CD4-positive, alpha-beta T cell treated with Interferon alpha-2 for 1 hour (primary cell): ENCODE measurements at regions not wholly inside any gene's neighbourhood (a gene's known extent, or its start where the extent isn't known, plus 50 kb on each side); places are given as distances from the start of the nearest gene placed in this dataset.
"Not testable (repeated sequence)": the region's sequence is repeated elsewhere in the genome, so short reads cannot be mapped to it uniquely, and the experiment has no call there.

Experiments used
- DNase-seq, 2 donors: peaks; one replicate each; pipeline ENCODE4 v3.0.0-alpha.2; 2020 to 2022

DNA sequence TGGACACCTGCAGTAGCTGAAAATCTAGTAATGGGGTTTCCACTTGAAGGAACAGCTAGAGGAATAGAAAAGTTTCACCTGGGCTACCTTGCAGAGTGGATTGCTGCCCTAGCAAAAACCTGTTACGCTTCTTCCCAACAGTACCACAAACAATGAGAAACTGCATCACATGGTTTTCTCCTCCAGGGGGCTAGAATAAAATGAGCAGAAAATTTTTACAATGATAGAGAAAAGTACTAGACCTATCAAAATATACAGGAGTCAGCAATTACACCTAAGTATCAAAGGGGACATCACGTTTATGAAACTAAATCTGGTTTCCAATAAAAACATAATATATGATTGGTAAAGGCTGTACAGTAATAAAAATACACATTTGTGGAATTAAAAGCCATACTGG, 423.1 kb upstream of the PITX2 start:
- DNase-seq, result no peak

DNA sequence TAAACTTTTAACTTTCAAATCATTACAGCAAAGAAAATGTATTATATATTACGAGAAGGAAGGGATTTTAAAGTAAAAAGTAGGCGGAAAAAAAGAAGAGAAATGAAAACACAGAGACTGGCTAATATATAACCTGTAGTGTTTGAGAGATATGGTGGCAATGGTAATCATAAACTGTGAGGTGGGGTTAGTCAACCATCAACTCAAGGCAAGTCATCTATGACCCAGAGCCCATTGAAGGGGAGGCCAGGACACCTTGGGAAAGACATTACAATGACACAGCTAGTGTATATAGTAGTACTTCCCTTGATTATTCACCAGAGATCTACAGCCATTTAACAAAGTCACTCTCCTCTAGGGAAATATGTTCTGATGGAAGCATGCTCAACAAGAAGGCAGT, 423.9 kb upstream of the PITX2 start:
- DNase-seq, result no peak

DNA sequence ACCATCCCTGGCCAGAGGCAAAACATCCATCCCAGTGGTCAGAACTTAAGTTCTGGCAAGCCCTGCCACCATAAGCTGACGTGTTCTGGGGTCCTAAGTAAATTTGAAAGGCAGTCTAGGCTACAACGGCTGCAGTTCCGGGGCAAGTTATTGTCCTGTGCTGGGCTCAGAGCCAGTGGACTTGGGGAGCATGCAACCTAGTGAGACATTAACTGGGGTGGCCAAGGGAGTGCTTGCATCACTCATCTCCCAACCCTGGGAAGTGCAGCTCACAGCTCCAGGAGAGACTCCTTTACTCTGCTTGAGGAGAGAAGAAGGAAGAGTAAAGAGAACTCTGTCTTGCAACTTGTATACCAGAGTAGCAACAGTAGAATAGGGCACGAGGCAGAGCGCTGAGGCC, 425.4 kb upstream of the PITX2 start:
- DNase-seq, result no peak

DNA sequence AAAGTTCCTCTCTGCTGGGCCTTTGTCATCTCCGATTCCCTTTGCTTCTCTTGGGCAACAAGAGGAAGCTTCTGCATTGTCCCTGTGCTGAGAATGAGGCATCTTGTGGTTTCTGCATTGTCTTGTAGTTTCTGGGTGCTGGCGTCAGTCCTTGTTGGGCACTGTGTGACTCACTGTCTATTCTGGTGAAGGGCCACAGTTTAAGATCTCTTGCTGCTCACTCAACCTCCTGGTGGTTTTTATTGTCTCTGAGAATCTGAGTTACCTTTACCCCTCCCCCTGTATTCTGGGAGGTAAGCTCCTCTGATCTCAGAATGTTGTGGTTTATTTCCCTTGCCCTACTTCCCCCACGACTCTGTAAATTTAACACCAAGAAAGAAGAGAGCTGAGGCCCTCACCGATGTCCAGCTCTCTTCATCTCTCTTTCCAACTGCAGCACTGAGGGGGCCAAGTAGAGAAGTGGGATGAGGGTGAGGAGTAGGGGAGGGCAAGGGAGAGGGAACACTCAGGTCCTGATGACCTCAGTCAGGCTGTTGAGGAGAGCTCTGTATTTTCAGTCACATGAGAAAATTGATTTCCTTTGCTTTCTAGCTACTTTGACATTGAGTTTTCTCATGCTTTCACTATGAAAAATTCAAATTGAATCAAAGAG, 441.6 kb upstream of the PITX2 start:
- no peak for DNase-seq

DNA sequence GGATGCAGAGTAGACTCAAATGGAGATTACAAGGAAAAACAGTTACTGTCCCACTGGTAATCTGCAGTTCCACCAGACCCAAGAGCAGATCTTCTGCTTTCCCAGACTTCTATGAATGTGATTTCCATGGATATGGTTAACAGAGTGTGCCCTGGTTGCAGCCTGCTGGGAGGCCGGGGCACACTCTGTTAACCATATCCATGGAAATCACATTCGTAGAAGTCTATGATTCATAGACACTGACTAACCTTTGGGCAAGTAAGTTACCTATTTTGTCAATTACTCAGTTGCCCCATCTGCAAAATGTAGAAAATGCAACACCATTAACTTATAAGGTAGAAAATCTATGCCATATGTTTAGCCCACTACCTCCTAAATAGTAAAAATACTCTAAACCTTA, 443.1 kb upstream of the PITX2 start:
- DNase-seq, result no peak

DNA sequence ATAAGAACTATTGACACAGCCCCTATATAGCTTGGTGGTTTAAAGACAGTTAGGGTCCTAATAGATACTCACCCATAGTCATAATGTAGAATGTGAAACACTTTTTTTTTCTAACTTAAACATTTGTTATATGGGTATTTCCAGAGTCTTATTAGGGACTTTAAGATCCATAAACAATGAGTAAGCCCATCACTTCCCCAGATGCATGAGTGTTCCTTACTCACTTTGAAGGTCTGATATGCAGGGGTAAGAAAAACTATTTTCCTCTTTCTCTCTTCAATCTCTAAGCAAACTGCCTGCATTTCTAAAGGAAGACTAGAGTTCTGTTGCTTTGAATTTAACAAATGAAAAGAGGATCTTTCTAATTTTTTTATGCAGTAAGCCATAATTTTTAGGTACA, 443.6 kb upstream of the PITX2 start:
- DNase-seq, result no peak

DNA sequence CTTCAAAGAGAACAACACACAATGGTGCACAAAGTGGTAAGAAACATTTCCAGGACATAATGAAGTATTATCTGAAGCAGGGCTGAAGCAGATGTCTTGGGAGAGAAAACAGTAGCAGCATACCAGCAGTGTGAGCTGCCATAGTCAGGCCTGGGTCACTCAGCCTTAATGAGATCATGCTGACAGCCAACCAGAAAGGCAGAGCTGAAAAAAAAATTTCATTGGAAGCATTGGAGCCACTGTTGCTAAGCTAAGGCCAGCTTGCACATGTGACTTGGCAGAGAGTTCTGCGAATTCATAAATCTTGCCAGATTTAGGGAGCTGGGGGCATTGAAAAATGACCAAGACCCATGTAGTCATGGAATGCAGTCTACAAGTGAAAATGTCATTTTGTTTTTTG, 444.0 kb upstream of the PITX2 start:
- DNase-seq, result no peak

DNA sequence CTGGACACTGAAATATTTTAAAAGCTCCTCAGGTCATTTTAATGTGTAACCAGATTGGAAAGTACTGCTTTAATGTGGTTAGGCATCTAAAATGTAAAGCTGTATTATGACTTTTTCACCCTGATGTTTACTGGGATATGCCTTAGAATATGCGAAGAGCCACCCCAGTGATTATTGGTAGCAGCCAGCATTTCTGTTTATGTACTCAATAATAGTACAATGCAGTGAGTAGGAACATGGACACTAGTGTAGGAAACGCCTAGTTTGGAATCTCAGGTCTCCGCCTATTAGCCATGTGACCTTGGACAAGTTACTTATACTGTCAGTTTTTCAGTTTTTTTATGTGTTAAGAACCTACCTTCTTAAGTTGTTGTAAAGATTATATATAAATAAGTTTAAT, 446.0 kb upstream of the PITX2 start:
- DNase-seq, result no peak

DNA sequence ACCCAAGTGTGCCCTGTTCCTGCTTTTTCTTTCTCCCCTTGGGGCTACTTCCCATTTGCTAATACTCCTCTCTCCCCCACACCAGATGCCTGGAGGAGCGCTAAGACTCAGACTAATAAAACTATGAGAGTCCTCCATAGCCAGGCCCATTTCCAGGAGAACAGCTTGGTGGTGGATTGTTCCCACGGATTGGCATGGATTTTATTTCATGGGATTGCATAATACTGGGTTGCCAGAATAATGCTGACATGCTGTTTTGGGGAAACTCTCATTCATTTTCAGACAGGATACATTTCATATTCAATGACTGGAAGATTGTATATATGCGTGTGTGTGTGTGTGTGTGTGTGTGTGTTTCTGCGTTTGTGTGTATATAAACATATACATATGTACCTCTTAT, 447.5 kb upstream of the PITX2 start:
- no peak for DNase-seq

DNA sequence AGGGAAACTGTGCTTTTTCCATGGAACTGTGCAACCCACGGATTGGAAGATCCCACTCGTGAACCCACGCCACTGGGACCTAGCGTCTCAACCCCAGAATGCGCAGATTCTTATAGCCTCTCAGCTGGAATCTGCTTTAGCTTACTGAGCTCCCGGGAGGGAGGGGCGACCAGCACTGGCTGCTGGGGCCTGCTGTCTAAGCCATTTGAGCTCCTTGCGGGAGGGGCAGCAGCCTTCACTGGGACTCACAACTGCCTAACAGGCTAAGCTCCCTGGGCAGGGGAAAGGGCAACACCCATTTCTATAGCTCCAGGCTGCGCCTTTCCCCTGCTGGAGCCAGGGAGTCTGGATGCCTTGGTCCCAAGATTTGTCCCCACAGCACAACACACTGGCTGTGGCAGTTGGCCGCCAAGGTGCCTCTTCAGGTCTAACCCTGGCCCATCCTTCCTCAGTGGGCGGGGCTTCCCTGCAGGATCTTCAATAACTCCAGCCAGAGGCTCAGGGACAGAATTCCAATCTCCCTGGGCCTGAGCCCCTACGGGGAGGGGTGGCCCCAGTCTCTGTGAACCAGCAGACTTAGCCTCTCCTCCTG, 451.7 kb upstream of the PITX2 start:
- DNase-seq, result no peak

DNA sequence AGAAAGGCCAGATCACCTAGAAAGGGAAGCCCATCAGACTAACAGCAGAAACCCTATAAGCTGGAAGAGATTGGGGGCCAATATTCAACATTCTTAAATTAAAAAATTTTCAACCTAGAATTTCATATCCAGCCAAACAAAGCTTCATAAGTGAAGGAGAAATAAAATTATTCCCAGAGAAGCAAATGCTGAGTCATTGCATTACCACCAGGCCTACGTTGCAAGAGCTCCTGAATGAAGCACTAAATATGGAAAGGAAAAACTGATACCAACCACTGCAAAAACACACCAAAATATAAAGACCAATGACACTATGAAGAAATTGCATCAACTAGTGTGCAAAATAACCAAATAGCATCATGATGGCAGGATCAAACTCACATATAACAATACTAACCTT, 453.4 kb upstream of the PITX2 start:
- not testable (repeated sequence) for DNase-seq

DNA sequence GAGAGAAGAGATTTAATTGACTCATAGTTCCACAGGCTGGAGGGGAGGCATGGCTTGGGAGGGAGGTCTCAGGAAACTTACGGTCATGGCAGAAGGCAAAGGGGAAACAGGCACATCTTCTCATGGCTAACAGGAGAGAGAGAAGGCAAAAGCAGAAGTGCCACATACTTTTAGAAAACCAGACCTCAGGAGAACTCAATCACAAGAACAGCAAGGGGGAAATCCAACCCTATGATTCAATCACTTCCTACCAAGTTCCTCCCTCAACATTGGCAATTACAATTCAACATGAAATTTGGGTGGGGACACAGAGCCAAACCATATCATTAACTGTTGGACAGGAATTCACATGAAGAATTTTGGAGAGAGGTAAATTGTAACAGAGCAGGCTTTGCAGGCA, 485.3 kb upstream of the PITX2 start:
- no peak for DNase-seq

DNA sequence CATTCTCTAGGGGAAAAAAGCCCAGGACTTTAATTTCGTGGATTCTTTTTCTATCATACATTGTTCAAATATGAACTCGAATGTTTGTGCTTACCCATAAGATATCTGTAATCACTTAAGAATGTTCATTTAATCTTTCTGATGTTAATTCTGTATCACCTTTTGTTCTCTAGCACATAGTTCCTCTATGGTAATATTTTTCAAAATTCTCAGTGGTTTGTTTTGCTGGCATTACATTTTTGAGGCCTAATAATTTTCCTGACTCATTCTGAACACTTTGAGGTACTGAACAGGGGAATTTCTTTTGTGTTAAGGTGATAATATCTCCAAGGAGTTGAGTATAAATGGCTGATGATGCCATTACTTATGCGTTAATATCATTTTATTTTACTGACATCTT, 490.7 kb upstream of the PITX2 start:
- no peak for DNase-seq

DNA sequence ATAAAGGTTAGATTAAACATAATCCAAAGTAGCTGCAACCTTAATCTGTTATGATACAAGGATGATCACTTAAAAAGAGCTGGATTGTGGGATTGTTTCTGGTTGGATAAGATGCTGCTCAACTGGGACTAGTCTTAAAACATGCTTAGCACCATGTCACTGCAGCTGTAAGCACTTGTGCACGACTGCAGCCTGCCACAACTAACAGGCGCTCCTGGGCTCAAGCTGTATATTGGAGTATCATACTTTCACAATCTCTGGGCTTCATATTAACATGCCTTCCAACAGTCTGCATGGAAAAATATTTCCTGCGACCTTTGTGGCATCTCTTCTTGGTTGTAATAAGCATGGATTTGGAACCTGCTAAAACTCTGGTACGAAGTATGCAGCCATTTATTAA, 493.0 kb upstream of the PITX2 start:
- DNase-seq, result no peak

DNA sequence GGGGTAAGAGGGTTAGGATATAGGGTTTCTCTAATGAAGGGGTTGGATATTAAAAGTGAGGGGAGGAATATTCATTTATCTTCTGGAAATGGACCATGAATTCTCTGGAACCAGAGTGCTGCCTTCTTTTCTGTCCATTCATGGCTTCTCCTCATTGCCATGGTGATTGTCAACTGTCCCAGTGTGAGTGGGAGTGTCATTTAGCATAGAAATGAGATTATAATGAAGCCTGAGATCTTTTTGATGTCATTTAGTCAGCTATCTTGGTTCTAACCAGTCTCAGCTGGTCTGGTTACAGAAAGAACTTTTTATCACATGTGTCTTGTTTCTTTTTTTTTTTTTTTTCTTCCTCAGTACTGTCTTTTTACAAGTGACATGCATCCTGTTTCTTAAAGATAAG, 497.3 kb upstream of the PITX2 start:
- no peak for DNase-seq

DNA sequence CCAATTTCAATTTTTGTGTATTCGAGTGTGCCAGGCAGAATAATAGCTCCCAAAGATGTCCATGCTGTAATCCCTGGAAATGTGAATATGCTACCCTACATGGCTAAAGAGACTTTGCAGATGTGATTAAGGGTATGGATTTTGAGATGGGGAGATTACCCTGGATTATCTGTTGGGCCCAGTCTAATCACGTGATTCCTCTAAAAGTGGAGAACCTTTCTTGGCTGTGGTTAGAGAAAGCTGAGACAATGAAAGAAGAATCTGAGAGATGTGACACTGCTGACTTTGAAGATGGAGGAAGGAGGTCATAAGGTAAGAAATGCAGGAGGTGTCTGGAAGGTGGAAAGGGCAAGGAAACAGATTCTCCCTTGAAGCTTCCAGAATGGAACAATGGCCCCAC, 503.5 kb upstream of the PITX2 start:
- no peak for DNase-seq

DNA sequence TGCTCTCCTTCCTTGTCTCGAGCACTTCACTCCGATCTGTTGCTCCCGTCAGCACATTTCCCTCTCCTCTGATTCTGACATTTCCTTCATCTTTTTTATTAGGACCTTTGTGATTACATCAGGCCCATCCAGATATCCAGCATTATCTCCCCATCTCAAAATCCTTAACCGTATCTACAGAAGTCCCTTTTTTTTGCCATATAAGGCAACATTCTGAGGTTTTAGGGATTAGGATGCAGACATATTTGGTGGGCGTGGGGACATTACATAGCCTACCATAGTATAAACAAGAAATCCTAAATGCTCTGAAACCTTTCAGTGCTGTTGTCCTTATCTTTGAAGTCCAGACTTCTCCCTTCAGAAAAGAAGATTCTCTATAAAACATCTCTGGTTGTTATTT, 505.0 kb upstream of the PITX2 start:
- DNase-seq, result no peak

DNA sequence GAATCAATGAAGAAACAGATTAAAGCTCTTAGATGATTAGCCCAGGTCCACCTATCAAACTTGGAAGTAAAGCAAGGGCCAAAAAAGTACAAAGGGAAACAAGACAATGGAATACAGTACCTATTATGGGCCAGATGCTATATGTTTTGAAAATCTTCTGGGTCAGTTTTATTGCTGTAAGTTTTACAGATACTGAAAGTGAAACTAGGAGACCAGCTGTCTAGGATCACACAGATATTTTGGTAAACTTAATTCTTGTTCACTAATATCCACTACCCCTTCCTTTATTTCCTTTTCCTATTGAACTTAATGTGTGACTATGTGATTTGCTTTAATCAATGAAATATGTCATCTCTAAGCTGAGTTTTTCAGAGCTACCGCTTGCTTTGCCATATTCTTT, 505.4 kb upstream of the PITX2 start:
- no peak for DNase-seq

DNA sequence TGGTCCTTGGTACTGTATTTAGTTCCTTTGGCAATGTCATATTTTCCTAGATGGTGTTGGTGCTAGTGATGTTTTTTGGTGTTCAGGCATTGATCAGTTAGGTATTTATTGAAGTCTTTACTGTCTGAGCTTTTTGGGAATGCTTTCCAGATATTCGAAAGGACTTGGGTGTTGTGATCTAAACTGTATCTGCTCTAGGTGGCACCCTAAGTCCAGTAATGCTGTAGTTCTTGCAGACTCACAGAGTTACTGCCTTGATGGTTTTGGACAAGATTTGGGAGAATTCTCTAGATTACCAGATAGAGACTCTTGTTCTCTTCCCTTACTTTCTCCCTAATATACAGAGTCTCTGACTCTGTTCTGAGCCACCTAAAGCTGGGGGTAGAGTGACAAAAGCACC, 513.6 kb upstream of the PITX2 start:
- DNase-seq, result no peak

DNA sequence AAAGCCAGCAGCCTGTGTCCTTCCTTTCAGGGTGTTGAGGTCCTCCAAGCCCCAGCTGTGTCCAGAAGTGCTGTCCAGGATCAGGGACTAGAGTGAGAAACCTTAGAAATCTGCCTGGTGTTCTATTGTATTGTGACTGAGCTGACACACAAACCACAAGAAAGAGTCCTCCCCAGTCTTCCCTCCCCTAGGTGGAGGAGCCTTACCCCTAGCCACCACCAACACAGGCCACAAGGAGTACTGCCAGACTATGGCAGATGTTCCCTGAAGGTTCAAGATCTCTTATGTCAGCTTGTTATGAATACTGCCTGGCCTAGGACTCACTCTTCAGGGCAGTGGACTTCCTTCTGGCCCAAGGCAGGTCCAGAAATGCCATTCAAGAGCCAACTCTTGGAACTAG, 514.1 kb upstream of the PITX2 start:
- no peak for DNase-seq

DNA sequence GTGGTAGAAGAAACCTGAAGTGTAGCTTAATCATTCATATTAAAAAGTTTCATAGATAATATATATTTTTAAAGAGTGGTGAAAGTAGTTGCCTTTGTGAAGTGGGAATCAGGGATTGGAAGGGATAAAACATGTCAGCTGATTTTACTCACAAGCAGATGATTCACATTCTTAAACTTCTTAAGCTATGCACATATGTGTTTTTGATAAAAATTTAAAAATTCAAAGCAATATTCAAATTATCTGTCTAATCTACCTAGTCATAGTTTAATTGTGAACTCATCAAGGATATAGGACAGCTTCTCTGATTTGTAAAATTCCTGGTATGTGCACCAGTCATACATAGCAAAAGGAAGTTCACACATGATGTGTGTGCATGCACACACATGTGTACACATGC, 520.6 kb upstream of the PITX2 start:
- no peak for DNase-seq

DNA sequence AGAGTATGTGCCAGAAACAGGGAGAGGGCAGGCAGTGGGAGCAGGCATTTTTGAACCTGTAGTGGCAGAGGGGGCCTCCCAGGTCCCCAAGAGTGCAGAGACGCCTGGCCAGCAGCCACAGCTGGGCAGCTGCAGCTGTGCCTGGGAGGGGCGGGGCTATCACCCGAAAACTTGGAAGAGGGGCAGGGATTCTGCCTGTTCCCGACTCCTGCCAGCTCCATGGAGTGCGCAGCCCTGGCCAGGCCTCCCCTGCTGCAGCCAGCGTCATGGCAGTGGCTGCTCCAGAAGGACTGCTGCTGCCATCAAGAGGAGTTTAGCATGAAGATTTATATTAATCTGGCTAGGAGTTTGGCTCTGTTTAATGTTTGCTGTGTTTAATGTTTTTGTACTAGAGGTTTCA, 532.1 kb upstream of the PITX2 start:
- no peak for DNase-seq

DNA sequence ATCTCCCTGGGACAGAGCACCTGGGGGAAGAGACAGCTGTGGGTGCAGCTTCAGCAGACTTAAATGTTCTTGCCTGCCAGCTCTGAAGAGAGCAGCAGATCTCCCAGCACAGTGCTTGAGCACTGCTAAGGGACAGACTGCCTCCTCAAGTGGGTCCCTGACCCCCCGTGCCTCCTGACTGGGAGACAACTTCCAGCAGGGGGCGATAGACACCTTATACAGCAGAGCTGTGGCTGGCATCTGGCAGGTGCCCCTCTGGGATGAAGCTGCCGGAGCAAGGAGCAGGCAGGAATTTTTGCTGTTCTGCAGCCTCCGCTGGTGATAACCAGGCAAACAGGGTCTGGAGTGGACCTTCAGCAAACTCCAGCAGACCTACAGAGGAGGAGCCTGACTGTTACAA, 541.7 kb upstream of the PITX2 start:
- DNase-seq, result not testable (repeated sequence)

DNA sequence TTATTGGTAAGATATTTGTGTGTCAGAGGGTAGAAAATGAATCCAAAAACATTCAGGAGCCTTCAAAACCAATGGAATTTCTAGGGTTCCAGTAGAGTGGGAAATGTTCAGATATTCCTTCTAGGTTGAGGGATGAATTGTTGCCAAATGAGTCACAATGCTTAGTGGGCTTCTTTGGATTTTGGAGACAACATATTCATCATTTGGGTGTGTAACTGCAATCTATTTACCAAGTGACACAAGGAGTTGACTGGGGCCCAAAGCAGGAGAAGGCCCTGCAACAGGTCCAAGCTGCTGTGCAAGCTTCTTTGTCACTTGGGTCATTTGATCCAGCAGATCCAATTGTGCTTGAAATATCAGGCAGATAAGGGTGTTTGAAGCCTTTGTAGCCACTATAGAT, 551.5 kb upstream of the PITX2 start:
- DNase-seq, result no peak

DNA sequence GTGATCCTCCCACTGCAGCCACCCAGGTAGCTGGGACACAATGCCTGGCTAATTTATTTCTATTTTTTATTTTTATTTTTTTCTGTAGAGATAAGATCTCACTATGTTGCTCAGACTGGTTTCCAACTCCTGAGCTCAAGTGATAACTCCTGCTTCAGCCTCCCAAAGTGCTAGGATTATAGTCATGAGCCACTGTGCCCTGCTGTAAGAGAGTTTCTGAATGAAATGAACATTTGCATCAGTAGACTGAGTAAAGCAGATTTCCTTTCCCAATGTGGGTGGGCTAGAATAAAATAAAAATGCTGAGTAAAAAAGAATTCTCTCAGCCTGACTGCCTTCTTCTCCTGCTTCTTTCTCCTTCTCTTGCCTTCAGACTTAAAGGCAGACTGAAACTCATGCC, 555.4 kb upstream of the PITX2 start:
- no peak for DNase-seq

DNA sequence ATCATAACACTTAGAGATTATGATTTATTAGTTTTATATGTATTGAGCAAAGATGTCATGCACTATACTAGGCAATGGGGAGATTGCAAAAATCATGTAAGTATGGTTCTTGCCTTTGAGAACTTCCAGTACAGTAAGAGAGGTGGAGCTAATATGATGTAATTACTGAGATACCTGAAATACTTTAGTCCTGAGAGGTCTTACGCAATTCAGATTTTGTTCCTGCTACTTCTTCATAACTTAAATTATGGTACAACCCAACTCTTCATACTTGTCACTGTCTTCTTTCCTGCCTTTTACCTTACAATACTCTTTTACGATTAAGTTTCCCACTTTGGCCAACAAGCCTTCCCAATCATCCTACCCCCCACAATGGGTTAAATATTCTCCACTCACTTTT, 564.2 kb upstream of the PITX2 start:
- no peak for DNase-seq
